Stimulated activated naive CD4-positive, alpha-beta T cell (primary cell): ENCODE measurements at regions not wholly inside any gene's neighbourhood (a gene's known extent, or its start where the extent isn't known, plus 50 kb on each side); places are given as distances from the start of the nearest gene placed in this dataset.

Experiments
- DNase-seq, 6 experiments: peaks; one replicate each; lab custom pipeline; 2025; lab: John Stamatoyannopoulos, UW

GRCh38 chr6:91523511-91523910, 936.6 kb upstream of the MAP3K7 start:
- no peak for DNase-seq

- DNase-seq = no peak
Observed at GRCh38 chr6:91521999-91522398, 935.1 kb upstream of the MAP3K7 start.

DNA sequence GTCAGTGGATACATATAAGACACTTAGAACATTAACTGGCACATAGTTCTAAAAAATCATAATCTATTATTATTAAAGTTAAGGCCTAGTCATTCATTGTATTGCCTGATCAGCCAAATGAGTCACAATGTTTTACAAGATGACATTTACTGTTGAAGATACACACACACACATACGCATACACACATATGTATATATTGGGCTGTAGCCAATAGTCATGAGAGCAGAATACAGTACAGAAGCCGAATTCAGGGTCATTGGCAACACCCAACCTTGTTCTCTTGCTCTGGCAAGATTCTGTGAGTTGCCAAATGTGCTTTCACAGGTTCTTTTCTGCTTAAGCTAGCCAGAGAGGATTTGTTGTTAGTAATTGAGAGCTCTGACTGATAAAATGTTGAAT, 922.8 kb upstream of the MAP3K7 start:
- no peak for DNase-seq

- DNase-seq = no peak
Observed at GRCh38 chr6:91509039-91509438, 922.2 kb upstream of the MAP3K7 start.

DNA sequence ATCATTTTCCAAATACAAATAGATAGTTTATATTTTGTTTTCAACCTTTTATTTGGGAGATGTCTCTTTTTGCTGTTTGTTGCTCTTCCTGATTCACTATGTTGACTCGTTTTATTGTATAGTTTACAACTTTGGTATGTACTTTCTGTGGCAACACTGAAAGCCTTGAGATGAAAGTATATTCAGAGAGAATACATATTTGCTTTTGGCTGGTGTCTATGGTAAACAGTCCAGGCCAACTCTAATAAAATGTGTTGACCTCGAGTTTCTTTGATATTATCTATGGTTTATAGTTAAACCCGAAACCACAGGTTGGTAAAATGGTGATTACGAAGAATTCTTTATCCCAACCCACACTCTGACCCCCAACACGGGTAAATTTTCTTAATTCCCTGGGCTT, 919.6 kb upstream of the MAP3K7 start:
- DNase-seq = no peak

GRCh38 chr6:91505199-91505598, 918.3 kb upstream of the MAP3K7 start:
- DNase-seq = no peak

- no peak for DNase-seq
Observed at GRCh38 chr6:91501930-91502329, 915.1 kb upstream of the MAP3K7 start.

DNA sequence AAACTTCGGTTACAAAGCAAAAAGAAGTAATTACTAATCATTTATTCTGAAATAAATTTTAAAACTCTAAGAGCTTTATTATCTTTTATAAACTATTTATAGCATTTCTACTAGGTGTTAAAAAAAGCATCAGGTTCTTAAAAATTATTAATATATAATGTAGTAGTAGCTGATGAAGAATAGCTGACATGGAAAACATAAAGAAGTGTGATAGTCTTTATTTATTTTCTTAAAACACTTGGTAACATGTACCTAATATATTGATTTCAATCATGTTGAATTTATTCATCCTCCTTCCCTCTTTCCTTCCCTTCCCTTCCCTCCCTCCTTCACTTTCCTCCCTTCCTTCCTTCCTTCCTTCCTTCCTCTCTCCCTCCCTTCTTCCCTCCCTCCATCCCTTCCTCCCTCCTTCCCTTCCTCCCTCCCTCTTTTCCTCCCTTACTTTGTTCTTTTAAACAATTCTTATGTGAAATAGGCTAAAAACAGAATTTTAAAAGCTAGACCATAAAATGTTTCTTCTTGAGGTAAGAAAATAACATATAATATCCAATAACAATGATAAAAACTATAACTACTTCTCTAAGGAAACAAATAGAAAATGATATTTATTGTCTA, 913.9 kb upstream of the MAP3K7 start:
- no peak for DNase-seq

GRCh38 chr6:91498576-91498975, 911.7 kb upstream of the MAP3K7 start:
- no peak for DNase-seq

DNA sequence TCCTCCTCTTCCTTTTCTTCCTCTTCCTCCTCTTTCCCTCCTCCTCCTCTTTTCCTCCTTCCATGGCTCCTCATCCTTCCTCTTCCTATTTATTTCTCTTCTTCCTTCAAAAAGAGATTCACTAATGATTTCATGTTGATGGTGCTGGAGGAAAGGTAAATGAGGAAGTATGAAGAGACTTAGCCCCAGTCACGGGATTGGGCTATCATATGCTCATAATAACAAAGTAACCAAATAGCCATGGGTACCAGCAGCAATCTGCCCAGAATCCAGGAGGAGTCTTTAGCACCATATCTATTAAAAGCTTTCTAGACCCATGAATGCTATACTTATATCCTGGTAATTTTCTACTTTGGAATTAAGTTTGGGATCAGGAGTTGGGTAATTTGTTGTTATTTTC, 910.9 kb upstream of the MAP3K7 start:
- DNase-seq = no peak

GRCh38 chr6:91490671-91491301, 903.9 kb upstream of the MAP3K7 start:
- DNase-seq = no peak

DNA sequence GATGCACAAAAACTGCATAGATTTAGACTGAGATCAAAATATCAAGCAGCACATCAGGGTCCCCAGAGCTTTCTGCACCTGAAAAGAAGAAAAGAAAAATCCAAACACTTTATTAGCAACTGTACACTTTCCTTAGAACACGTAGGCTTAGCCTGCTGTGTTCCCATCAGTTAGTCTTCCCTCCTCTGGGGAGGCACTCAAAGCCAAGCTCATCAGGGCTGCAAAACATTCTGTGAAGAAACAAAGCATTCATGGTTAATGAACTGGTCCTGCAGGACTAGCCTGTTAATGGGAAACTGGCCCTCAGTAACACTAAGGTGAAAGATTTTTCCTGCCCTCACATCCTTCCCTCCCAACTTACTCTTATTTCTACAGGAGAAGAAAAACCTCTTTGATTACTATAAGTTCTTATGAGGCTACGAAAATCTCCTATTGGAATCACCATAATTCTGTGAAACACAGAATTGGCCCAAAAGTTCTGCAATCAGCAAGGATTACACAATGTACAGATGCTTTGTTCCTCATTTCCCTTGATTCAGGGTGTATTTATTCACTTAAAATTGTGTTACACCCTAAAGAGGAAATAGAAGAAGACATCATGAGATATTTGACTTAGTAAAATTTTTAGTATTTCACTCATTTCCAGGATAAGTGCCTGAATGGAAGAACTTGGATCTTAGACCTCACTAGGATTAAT, 901.0 kb upstream of the MAP3K7 start:
- DNase-seq = no peak

- DNase-seq = no peak
Observed at GRCh38 chr6:91486200-91486599, 899.3 kb upstream of the MAP3K7 start.

DNA sequence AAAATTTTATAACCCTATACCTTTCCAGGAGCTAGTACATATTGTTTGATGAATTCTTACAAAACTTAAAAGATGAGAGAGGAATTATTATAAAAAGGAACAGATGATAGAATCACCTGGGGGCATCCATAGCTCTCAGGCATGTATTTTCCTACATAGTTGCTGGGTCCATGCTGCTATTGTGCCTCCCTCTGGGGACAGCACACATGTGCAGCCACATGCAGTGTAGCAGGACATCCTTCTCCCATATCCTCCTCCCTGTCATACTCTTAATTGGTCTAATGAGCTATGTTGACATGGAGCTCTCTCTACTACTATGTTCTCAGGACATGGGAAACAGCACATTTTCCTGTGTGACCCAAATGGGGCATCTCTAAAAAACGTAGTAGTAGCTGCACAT, 898.2 kb upstream of the MAP3K7 start:
- no peak for DNase-seq

DNA sequence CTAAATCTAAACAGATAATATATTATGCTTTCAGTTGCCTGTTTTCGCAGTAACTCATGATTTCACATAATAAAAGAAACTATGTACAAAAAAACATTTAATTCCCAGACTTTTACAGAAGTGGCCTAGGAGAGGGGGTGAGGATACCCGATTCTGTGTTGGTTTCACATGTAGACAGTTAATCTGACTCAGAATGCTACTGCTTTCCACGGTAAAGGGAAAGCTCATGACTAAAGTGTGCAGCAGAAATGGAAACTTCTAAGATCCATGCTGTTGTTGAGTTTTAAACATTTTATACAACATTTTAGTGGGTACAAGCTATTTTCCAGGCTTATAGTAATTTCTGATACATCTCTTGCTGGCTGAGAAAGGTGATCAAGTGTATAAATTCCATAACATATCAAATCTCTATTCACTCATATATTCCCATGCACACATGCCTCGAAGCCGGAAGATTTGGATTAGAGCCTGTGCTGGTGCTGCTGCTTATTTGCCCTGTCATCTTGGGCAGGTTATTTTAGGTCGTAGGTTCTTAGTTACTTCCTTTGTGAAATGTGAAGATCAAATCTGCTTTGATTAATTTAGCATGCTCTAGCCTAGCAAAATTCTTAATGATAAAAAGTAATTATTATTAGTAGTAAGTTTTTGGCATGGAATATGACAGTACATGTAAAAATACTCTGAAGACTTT, 896.7 kb upstream of the MAP3K7 start:
- no peak for DNase-seq

DNA sequence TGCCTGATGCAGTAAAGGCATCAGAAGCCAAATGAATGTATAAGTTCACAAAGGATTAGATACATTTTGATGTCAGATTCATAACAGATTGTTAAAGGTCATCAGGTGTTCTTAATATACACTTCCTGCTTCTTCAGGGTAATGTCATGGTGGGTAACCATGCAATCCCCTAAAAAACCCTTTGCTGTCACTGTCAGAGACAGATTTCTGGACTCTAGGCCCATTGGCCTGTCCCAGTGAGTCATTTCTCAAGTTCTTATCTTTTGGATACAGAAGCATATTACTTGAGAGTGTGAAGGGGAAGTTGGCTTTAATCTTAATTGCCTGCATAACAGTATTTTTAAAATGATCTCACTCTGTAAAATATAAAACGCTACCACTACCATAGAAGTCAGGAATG, 895.6 kb upstream of the MAP3K7 start:
- DNase-seq = no peak

GRCh38 chr6:91480402-91480801, 893.5 kb upstream of the MAP3K7 start:
- DNase-seq = no peak

DNA sequence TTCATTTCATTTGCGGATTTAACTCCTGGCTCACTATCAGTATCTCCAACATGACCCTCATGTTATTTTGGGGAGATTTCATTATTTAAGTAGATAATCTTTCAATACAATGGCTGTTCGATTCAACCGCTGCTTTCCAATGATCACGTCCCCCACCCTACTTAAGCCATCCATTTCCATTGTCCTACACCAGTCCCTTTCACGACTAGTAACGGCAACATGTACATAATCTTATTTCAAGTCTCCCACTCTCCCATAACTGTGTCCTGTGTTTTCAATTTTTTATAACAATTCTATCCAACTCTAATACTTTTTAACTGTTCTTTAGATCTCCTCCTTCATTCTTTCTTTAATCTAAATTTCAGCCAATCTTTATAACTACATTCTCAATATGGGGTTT, 890.8 kb upstream of the MAP3K7 start:
- no peak for DNase-seq

DNA sequence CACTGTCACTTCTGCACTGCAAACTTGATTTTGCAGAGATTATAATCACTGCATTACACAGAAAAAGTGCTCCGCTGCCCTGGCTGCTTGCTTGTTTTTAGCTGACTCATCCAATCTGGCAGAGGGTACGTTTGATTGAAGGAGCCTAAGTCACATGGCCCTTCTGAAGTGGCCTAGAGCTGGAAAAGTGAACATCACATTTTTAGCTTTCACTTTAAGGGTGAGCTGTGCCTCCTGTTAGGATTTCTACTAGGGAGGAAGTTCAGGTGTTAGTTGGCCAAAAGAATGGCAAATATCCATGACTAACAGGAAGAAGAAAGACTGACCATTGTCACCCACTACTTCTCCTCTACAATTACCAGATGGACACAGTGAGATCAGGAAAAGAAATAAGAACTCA, 889.1 kb upstream of the MAP3K7 start:
- no peak for DNase-seq

- DNase-seq = no peak
Observed at GRCh38 chr6:91465393-91465792, 878.5 kb upstream of the MAP3K7 start.

DNA sequence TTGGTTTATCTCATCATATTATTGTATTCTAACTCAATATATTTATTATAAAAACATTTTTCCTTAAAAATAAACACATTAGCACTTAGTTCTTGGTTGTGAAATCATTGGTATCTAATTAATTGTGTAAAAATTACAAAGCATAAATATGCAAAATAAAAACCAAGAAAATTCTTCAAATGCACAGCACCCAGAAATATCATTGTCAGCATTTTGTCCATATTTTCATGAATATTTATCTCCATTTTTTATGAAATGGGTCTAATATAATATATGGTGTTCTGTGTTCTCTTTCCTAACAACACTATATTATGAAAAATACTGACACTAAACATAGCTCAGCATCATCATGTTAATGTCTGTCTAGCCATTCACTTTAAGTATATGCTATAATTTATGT, 877.8 kb upstream of the MAP3K7 start:
- no peak for DNase-seq

- no peak for DNase-seq
Observed at GRCh38 chr6:91464201-91464600, 877.3 kb upstream of the MAP3K7 start.

- DNase-seq = no peak
Observed at GRCh38 chr6:91462241-91462640, 875.4 kb upstream of the MAP3K7 start.
